HL-60 (cell line): ENCODE measurements at regions not wholly inside any gene's neighbourhood (a gene's known extent, or its start where the extent isn't known, plus 50 kb on each side); places are given as distances from the start of the nearest gene placed in this dataset.

Source experiments
- CTCF ChIP-seq: IDR thresholded peaks from one replicate; pipeline ENCODE4 v1.5.1; 2011; ENCODE audit warnings: low read length, control low read depth, inconsistent platforms; ENCODE audit not compliant: insufficient read depth
- POLR2AphosphoS5 ChIP-seq: IDR thresholded peaks from 2 replicates; pipeline ENCODE4 v1.6.1; 2012; ENCODE audit warnings: low read depth
- REST ChIP-seq: IDR thresholded peaks from 2 replicates; pipeline ENCODE4 v1.6.1; 2012; ENCODE audit warnings: low read depth; ENCODE audit not compliant: insufficient replicate concordance
- SPI1 ChIP-seq: IDR thresholded peaks from 2 replicates; pipeline ENCODE4 v1.6.1; 2012; ENCODE audit warnings: low read depth, mild to moderate bottlenecking, borderline replicate concordance

- TF ChIP-seq POLR2AphosphoS5 (no peak), CTCF (no peak), REST (no peak), SPI1 (no peak)
Observed at GRCh38 chr17:33980193-33980592, 274.9 kb upstream of the CCL2 start.
